Lower leg skin (tissue), 4 donors: ENCODE measurements at regions not wholly inside any gene's neighbourhood (a gene's known extent, or its start where the extent isn't known, plus 50 kb on each side); places are given as distances from the start of the nearest gene placed in this dataset.

Experiments
- DNase-seq, 2 donors: peaks; one replicate each; pipeline ENCODE4 v3.0.0-alpha.2; 2019; ENCODE audit warnings: low spot score in 2 of 2
- H3K4me3 ChIP-seq: fragments of 200-600 bp; sonication (generic); 2 replicates; pipeline ENCODE4 v1.5.1; 2017; ENCODE audit warnings: mild to moderate bottlenecking, low read depth; ENCODE audit not compliant: poor library complexity, severe bottlenecking
- CTCF ChIP-seq, 3 donors: fragments of 450-650 bp; IDR thresholded peaks; one replicate each; pipeline ENCODE4 v1.5.1; 2016; ENCODE audit warnings: antibody characterized with exemption in 3 of 3, mild to moderate bottlenecking in 3 of 3, moderate library complexity in 2 of 3
- POLR2A ChIP-seq, 2 donors: fragments of 450-650 bp; IDR thresholded peaks; one replicate each; pipeline ENCODE4 v1.6.1; 2016 to 2017; ENCODE audit warnings: antibody characterized with exemption in 2 of 2, mild to moderate bottlenecking in 1 of 2, moderate library complexity in 1 of 2
- WGBS, 2 donors: methylation state at CpG; one replicate each; pipeline ENCODE4 v1.1.5; 2018; 5-methylcytosine and 5-hydroxymethylcytosine counted together
- intact Hi-C: fragments of 100-400 bp; cut with DNase I; formaldehyde crosslinking; loops from one replicate; pipeline ENCODE4 v1.15.0; 2023; ENCODE audit warnings: low total_unique reads

- no peak for TF ChIP-seq POLR2A (IDR thresholded peaks at IDR 0.05)
- no peak for TF ChIP-seq CTCF (IDR thresholded peaks at IDR 0.05)
- intact Hi-C loops: no loop called here
- H3K4me3 ChIP-seq: no peak overlapping the region
- DNase-seq: no peak
- 21 to 35% methylated on average over 2 of the region's 2 CpGs for WGBS, 2 donors
These were observed 215.4 kb upstream of the DEFB112 start for GRCh38 chr6:50264995-50265571.

GRCh38 chr6:50270415-50270814 is 220.7 kb upstream of the DEFB112 start:
- no peak overlapping the region for H3K4me3 ChIP-seq
- TF ChIP-seq POLR2A (IDR thresholded peaks at IDR 0.05) (no peak), CTCF (IDR thresholded peaks at IDR 0.05) (no peak)
- intact Hi-C loops: no loop called here
- WGBS, 2 donors: 41 to 55% methylated on average over 1 of the region's 1 CpG
- DNase-seq: no peak

GRCh38 chr6:50271266-50271665 is 221.5 kb upstream of the DEFB112 start:
- TF ChIP-seq POLR2A (IDR thresholded peaks at IDR 0.05) (no peak), CTCF (IDR thresholded peaks at IDR 0.05) (no peak)
- no peak for DNase-seq
- WGBS, 2 donors: 68 to 78% methylated on average over 2 of the region's 2 CpGs
- intact Hi-C loops: no loop called here
- H3K4me3 ChIP-seq: no peak overlapping the region

GRCh38 chr6:50271817-50272216 is 222.1 kb upstream of the DEFB112 start:
- TF ChIP-seq POLR2A (IDR thresholded peaks at IDR 0.05) (no peak), CTCF (IDR thresholded peaks at IDR 0.05) (no peak)
- no peak for DNase-seq
- no peak overlapping the region for H3K4me3 ChIP-seq
- intact Hi-C loops: no loop called here

- no peak for TF ChIP-seq POLR2A (IDR thresholded peaks at IDR 0.05)
- intact Hi-C loops: no loop called here
- no peak overlapping the region for H3K4me3 ChIP-seq
- DNase-seq: no peak
These were observed 222.9 kb upstream of the DEFB112 start for GRCh38 chr6:50272611-50273010.

GRCh38 chr6:50276771-50277261 is 227.1 kb upstream of the DEFB112 start:
- intact Hi-C loops: no loop called here
- TF ChIP-seq POLR2A (IDR thresholded peaks at IDR 0.05): no peak
- no peak for TF ChIP-seq CTCF (IDR thresholded peaks at IDR 0.05)
- DNase-seq: no peak
- 76 to 79% methylated on average over 5 of the region's 5 CpGs for WGBS, 2 donors
- no peak overlapping the region for H3K4me3 ChIP-seq
